ENCODE measurements at regions not wholly inside any gene's neighbourhood (a gene's known extent, or its start where the extent isn't known, plus 50 kb on each side); places are given as distances from the start of the nearest gene placed in this dataset.

DNA sequence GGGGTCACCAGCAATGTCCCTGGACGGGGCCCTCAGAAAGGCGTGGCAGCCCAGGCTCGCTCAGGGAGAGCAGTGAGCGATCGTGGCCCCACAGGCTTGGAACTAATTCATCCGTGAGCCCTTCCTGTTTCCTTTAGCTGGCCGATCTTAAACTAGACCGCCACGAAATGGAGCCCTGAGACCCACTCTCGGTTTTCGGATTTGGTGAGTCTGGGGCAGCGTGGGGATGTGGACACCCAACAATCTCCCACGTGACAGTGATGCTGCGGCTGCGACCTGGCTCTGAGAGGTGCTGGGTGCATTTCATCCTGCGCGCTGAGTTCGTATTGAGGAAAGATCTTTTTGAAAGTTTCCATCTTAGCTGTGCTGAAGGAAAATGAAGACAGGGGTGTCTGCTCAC is 501.3 kb upstream of the B3GAT1 start:
- TF ChIP-seq TCF7 (CRISPR knock-in tag; IDR thresholded peaks at IDR 0.05; ENCODE audit: low read depth) (no peak), MYBL2 (CRISPR knock-in tag; IDR thresholded peaks at IDR 0.05) (no peak)
- TF ChIP-seq, protein P1, sequence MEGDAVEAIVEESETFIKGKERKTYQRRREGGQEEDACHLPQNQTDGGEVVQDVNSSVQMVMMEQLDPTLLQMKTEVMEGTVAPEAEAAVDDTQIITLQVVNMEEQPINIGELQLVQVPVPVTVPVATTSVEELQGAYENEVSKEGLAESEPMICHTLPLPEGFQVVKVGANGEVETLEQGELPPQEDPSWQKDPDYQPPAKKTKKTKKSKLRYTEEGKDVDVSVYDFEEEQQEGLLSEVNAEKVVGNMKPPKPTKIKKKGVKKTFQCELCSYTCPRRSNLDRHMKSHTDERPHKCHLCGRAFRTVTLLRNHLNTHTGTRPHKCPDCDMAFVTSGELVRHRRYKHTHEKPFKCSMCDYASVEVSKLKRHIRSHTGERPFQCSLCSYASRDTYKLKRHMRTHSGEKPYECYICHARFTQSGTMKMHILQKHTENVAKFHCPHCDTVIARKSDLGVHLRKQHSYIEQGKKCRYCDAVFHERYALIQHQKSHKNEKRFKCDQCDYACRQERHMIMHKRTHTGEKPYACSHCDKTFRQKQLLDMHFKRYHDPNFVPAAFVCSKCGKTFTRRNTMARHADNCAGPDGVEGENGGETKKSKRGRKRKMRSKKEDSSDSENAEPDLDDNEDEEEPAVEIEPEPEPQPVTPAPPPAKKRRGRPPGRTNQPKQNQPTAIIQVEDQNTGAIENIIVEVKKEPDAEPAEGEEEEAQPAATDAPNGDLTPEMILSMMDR (IDR thresholded peaks at IDR 0.05) = no peak
- TF ChIP-seq, protein P2, sequence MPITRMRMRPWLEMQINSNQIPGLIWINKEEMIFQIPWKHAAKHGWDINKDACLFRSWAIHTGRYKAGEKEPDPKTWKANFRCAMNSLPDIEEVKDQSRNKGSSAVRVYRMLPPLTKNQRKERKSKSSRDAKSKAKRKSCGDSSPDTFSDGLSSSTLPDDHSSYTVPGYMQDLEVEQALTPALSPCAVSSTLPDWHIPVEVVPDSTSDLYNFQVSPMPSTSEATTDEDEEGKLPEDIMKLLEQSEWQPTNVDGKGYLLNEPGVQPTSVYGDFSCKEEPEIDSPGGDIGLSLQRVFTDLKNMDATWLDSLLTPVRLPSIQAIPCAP (CRISPR knock-in tag; IDR thresholded peaks at IDR 0.05) = no peak
- TF ChIP-seq, protein P3, sequence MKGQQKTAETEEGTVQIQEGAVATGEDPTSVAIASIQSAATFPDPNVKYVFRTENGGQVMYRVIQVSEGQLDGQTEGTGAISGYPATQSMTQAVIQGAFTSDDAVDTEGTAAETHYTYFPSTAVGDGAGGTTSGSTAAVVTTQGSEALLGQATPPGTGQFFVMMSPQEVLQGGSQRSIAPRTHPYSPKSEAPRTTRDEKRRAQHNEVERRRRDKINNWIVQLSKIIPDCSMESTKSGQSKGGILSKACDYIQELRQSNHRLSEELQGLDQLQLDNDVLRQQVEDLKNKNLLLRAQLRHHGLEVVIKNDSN (CRISPR knock-in tag; IDR thresholded peaks at IDR 0.05) = no peak
- TF ChIP-seq, protein P4, sequence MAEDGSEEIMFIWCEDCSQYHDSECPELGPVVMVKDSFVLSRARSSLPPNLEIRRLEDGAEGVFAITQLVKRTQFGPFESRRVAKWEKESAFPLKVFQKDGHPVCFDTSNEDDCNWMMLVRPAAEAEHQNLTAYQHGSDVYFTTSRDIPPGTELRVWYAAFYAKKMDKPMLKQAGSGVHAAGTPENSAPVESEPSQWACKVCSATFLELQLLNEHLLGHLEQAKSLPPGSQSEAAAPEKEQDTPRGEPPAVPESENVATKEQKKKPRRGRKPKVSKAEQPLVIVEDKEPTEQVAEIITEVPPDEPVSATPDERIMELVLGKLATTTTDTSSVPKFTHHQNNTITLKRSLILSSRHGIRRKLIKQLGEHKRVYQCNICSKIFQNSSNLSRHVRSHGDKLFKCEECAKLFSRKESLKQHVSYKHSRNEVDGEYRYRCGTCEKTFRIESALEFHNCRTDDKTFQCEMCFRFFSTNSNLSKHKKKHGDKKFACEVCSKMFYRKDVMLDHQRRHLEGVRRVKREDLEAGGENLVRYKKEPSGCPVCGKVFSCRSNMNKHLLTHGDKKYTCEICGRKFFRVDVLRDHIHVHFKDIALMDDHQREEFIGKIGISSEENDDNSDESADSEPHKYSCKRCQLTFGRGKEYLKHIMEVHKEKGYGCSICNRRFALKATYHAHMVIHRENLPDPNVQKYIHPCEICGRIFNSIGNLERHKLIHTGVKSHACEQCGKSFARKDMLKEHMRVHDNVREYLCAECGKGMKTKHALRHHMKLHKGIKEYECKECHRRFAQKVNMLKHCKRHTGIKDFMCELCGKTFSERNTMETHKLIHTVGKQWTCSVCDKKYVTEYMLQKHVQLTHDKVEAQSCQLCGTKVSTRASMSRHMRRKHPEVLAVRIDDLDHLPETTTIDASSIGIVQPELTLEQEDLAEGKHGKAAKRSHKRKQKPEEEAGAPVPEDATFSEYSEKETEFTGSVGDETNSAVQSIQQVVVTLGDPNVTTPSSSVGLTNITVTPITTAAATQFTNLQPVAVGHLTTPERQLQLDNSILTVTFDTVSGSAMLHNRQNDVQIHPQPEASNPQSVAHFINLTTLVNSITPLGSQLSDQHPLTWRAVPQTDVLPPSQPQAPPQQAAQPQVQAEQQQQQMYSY (CRISPR knock-in tag; IDR thresholded peaks at IDR 0.05) = no peak
- TF ChIP-seq, protein P5, sequence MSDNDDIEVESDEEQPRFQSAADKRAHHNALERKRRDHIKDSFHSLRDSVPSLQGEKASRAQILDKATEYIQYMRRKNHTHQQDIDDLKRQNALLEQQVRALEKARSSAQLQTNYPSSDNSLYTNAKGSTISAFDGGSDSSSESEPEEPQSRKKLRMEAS (CRISPR knock-in tag; IDR thresholded peaks at IDR 0.05) = no peak

Data from WTC11 (cell line).